ENCODE measurements at regions not wholly inside any gene's neighbourhood (a gene's known extent, or its start where the extent isn't known, plus 50 kb on each side); places are given as distances from the start of the nearest gene placed in this dataset.

GRCh38 chr6:163857421-163857820 lies 442.9 kb downstream of the QKI start:
- Histone ChIP-seq H3K27me3 (ENCODE audit: insufficient read depth, low read length) (no peaks in the 10 kb centered on the region), H4K8ac (replicated peaks; ENCODE audit: insufficient read length, low read depth, low read length) (no peak overlapping the region), H3K23me2 (ENCODE audit: insufficient read length, low read depth, low read length, poor library complexity, severe bottlenecking) (no peaks in the 10 kb centered on the region), H3K14ac (ENCODE audit: insufficient read depth, low read length) (no peak overlapping the region), H3T11ph (ENCODE audit: low read length) (no peak overlapping the region), H2BK12ac (ENCODE audit: insufficient read length, low read depth, low read length) (no peak overlapping the region), H3K18ac (ENCODE audit: insufficient read length, low read depth, low read length) (no peak overlapping the region), H2AK5ac (ENCODE audit: insufficient read length, low read length) (no peak overlapping the region), H3K23ac (ENCODE audit: insufficient read length, low read depth, low read length) (no peak overlapping the region), H2BK5ac (ENCODE audit: insufficient read length, low read length) (no peak overlapping the region), H2BK15ac (ENCODE audit: low read depth, low read length) (no peak overlapping the region), H3K4me2 (ENCODE audit: insufficient read depth, insufficient read length, low read length) (no peak overlapping the region), H2AFZ (ENCODE audit: low read length) (no peak overlapping the region), H3K56ac (ENCODE audit: insufficient read length, low read depth, low read length) (no peak overlapping the region), H4K20me1 (ENCODE audit: control insufficient read depth, insufficient read depth, insufficient read length) (no peaks in the 10 kb centered on the region), H3K9me3 (ENCODE audit: control insufficient read depth, low read depth, low read length) (no peaks in the 10 kb centered on the region), H4K91ac (ENCODE audit: insufficient read length, low read depth, low read length) (no peak overlapping the region), H4K5ac (ENCODE audit: insufficient read length, low read depth, low read length) (no peak overlapping the region), H2BK120ac (ENCODE audit: low read depth, low read length, poor library complexity, severe bottlenecking) (no peak overlapping the region), H3K79me1 (ENCODE audit: insufficient read depth, low read depth, low read length, poor library complexity, severe bottlenecking) (no peaks in the 10 kb centered on the region), H3K4me1 (ENCODE audit: insufficient read depth, low read length) (peaks cover 6% of the 10 kb centered on the region; the same call in 1 of the 2 replicates), H3K27ac (ENCODE audit: insufficient read length, low read depth, low read length) (no peak overlapping the region), H2BK20ac (ENCODE audit: low read depth, low read length, poor library complexity, severe bottlenecking) (no peak overlapping the region), H3K79me2 (ENCODE audit: insufficient read depth, low read length) (no peaks in the 10 kb centered on the region), H3K9ac (ENCODE audit: extremely low read depth, insufficient read length, low read length) (no peak overlapping the region), H3K4ac (ENCODE audit: low read depth, low read length) (no peak overlapping the region)
- Mint-ChIP-seq H3K4me1 (peaks cover 12 to 13% of the 10 kb centered on the region in 2 experiments), H3K27ac (no peak overlapping the region; a peak in 1 of 7 replicates), H3K27me3 (ENCODE audit: low read depth) (no peaks in the 10 kb centered on the region; the same call in 1 of the 2 replicates), H3K36me3 (ENCODE audit: insufficient read depth in 1 of 3, low read depth in 3 of 3) (no peaks in the 10 kb centered on the region; a peak in 2 of 7 replicates), H3K4me3 (no peak overlapping the region), H3K9me3 (no peaks in the 10 kb centered on the region)
- DNase-seq, result no peak
- no peak for TF ChIP-seq CTCF (conservative IDR thresholded peaks at IDR 0.05)
- WGBS (ENCODE audit: extremely low coverage, insufficient read length, low lambda C conversion rate), result no CpG with 5 or more reads among the region's 2 CpGs

All from H9 (cell line).